Type B pancreatic cell (in vitro differentiated cells): ENCODE measurements at regions not wholly inside any gene's neighbourhood (a gene's known extent, or its start where the extent isn't known, plus 50 kb on each side); places are given as distances from the start of the nearest gene placed in this dataset.
"Not testable (repeated sequence)": the region's sequence is repeated elsewhere in the genome, so short reads cannot be mapped to it uniquely, and the experiment has no call there.

ENCODE experiments used
- DNase-seq: peaks from one replicate; pipeline ENCODE4 v3.0.0; 2021; ENCODE audit warnings: mixed read lengths; ENCODE audit not compliant: unreplicated experiment; ENCODE audit errors: extremely low spot score
- H3K27ac Mint-ChIP-seq: 2 replicates; pipeline ENCODE4 v1.8.0; 2021; ENCODE audit warnings: mild to moderate bottlenecking, mixed read lengths
- H3K27me3 Mint-ChIP-seq: 2 replicates; pipeline ENCODE4 v1.8.0; 2021; ENCODE audit warnings: mixed read lengths
- H3K36me3 Mint-ChIP-seq: 2 replicates; pipeline ENCODE4 v1.8.0; 2021; ENCODE audit warnings: mixed read lengths
- H3K4me1 Mint-ChIP-seq: one replicate; pipeline ENCODE4 v1.8.0; 2021; ENCODE audit warnings: mixed read lengths; ENCODE audit not compliant: unreplicated experiment
- H3K4me3 Mint-ChIP-seq: 2 replicates; pipeline ENCODE4 v1.8.0; 2021; ENCODE audit warnings: mild to moderate bottlenecking, mixed read lengths
- H3K9me3 Mint-ChIP-seq: 2 replicates; pipeline ENCODE4 v1.8.0; 2021; ENCODE audit warnings: mixed read lengths
- CTCF ChIP-seq: fragments of 200-600 bp; sonication (generic); conservative IDR thresholded peaks from 2 replicates; pipeline ENCODE4 v1.5.0; 2021; ENCODE audit warnings: antibody characterized with exemption, mild to moderate bottlenecking

DNA sequence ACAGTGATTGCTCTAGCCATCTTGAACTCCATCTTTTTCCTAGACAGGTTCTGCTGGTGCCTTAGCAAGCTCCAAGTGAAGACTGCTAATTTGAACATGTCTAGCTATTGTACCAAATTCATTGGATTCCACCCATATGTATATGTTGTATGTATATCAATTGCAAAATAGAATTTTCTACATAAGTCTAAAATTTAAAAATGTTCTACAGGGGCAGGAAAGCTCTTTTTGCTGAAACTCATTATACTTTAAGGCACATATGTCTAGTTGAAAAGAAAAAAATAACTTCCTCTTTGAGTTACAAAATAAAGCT lies 845.3 kb downstream of the MCTP2 start:
- TF ChIP-seq CTCF: no peak
- no peaks in the 10 kb centered on the region for H3K27me3 Mint-ChIP-seq
- no peaks in the 10 kb centered on the region for H3K36me3 Mint-ChIP-seq
- no peak overlapping the region for H3K4me3 Mint-ChIP-seq
- peaks cover 14% of the 10 kb centered on the region for H3K4me1 Mint-ChIP-seq
- no peak overlapping the region for H3K27ac Mint-ChIP-seq
- no peak for DNase-seq
- H3K9me3 Mint-ChIP-seq: peaks cover 5% of the 10 kb centered on the region

GRCh38 chr15:95078003-95078402 lies 846.6 kb downstream of the MCTP2 start:
- no peaks in the 10 kb centered on the region for H3K36me3 Mint-ChIP-seq
- no peak overlapping the region for H3K4me3 Mint-ChIP-seq
- H3K4me1 Mint-ChIP-seq: peaks cover 14% of the 10 kb centered on the region
- no peak for TF ChIP-seq CTCF
- H3K27ac Mint-ChIP-seq: no peak overlapping the region
- no peaks in the 10 kb centered on the region for H3K9me3 Mint-ChIP-seq
- no peak for DNase-seq
- H3K27me3 Mint-ChIP-seq: no peaks in the 10 kb centered on the region

DNA sequence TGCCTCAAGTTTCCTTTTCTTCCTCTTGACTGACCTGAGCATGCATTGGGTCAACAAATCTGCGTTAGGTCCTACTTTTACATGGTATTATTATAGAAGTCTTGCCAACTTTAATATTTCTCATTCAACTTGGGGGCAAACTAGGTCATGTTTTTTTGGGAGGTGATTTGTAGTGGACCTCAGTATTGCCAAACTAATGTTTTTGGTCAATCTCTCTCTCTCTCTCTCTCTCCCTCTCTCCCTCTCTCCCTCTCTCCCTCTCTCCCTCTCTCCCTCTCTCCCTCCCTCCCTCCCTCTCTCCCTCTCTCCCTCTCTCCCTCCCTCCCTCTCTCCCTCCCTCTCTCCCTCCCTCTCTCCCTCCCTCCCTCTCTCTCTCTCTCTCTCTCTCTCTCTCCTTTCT lies 848.9 kb downstream of the MCTP2 start:
- not testable (repeated sequence) for H3K27ac Mint-ChIP-seq, H3K9me3 Mint-ChIP-seq, H3K4me3 Mint-ChIP-seq

GRCh38 chr15:95085056-95085455 lies 853.7 kb downstream of the MCTP2 start:
- TF ChIP-seq CTCF: no peak
- Mint-ChIP-seq H3K36me3 (no peaks in the 10 kb centered on the region), H3K27me3 (no peaks in the 10 kb centered on the region), H3K9me3 (no peaks in the 10 kb centered on the region), H3K27ac (no peak overlapping the region), H3K4me1 (peaks cover 18% of the 10 kb centered on the region), H3K4me3 (no peak overlapping the region)
- DNase-seq: no peak

More for the DNA sequence above, 848.9 kb downstream of the MCTP2 start:
- not testable (repeated sequence) for H3K27me3 Mint-ChIP-seq, H3K36me3 Mint-ChIP-seq, DNase-seq
- peaks cover 17% of the 10 kb centered on the region for H3K4me1 Mint-ChIP-seq

GRCh38 chr15:95086531-95087252 lies 855.3 kb downstream of the MCTP2 start:
- Mint-ChIP-seq H3K27ac (no peak overlapping the region), H3K36me3 (no peaks in the 10 kb centered on the region), H3K4me3 (no peak overlapping the region)

DNA sequence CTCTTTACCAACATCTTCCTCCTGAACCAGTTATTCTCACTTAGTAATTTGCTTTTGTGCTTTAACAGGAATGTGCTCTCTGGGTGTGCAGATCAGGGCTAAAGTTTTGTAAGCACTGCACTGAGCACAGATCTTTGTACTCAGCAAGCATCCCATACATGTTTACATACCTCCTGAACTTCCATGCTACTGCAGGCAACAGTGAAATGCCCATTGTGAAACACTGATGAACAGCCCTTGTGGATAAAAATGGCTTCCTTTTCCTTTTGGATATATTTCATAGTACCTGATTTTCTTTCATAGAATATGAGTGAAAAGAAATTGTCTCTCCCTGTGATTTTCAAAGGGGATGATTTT lies 855.9 kb downstream of the MCTP2 start:
- no peak for DNase-seq
- Mint-ChIP-seq H3K27ac (no peak overlapping the region), H3K27me3 (no peaks in the 10 kb centered on the region), H3K9me3 (no peaks in the 10 kb centered on the region), H3K4me1 (peaks cover 18% of the 10 kb centered on the region), H3K36me3 (no peaks in the 10 kb centered on the region), H3K4me3 (no peak overlapping the region)
- TF ChIP-seq CTCF: no peak

More at GRCh38 chr15:95086531-95087252, 855.3 kb downstream of the MCTP2 start:
- no peak for DNase-seq
- no peak for TF ChIP-seq CTCF
- Mint-ChIP-seq H3K4me1 (peaks cover 18% of the 10 kb centered on the region), H3K27me3 (no peaks in the 10 kb centered on the region), H3K9me3 (no peaks in the 10 kb centered on the region)
